ENCODE measurements at regions not wholly inside any gene's neighbourhood (a gene's known extent, or its start where the extent isn't known, plus 50 kb on each side); places are given as distances from the start of the nearest gene placed in this dataset.

DNA sequence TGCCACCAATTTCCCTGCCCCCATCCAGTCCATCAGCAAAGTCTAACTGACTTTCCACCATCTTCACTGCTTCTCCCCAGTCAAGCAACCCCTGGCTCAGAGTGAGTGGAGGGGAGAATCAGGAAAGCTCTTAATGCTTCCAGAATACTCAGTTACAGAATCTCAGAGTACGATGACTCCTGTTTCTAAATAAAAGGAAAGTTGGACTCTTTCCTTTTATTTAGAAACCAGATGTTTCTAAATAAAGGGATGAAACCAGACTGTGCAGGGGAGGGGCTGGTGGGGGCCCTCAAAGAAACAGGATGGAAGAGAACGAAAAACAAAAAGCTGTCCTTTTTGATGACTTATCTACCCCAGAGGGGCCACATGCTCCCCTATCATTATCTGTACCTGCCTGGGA, 85.2 kb upstream of the PPM1J start:
- Histone ChIP-seq H3K4me1 (no peaks in the 10 kb centered on the region), H3K27me3 (no peaks in the 10 kb centered on the region), H3K27ac (no peak overlapping the region), H3K9me3 (no peaks in the 10 kb centered on the region), H3K36me3 (no peaks in the 10 kb centered on the region), H3K4me3 (no peak overlapping the region)
- TF ChIP-seq POLR2A (IDR thresholded peaks at IDR 0.05) (no peak), POLR2AphosphoS5 (IDR thresholded peaks at IDR 0.05) (no peak)
- TF ChIP-seq, protein P1, sequence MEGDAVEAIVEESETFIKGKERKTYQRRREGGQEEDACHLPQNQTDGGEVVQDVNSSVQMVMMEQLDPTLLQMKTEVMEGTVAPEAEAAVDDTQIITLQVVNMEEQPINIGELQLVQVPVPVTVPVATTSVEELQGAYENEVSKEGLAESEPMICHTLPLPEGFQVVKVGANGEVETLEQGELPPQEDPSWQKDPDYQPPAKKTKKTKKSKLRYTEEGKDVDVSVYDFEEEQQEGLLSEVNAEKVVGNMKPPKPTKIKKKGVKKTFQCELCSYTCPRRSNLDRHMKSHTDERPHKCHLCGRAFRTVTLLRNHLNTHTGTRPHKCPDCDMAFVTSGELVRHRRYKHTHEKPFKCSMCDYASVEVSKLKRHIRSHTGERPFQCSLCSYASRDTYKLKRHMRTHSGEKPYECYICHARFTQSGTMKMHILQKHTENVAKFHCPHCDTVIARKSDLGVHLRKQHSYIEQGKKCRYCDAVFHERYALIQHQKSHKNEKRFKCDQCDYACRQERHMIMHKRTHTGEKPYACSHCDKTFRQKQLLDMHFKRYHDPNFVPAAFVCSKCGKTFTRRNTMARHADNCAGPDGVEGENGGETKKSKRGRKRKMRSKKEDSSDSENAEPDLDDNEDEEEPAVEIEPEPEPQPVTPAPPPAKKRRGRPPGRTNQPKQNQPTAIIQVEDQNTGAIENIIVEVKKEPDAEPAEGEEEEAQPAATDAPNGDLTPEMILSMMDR (IDR thresholded peaks at IDR 0.05): no peak
- no peak for DNase-seq (ENCODE audit: low spot score in 2 of 2)
- intact Hi-C loops (cut with DNase I; ENCODE audit: low total_unique reads): no loop called here

- Histone ChIP-seq H3K27ac (no peak overlapping the region), H3K9me3 (no peaks in the 10 kb centered on the region), H3K4me1 (no peaks in the 10 kb centered on the region), H3K27me3 (no peaks in the 10 kb centered on the region), H3K36me3 (no peaks in the 10 kb centered on the region), H3K4me3 (no peak overlapping the region)
- DNase-seq (ENCODE audit: low spot score in 2 of 2): no peak
- TF ChIP-seq POLR2A (IDR thresholded peaks at IDR 0.05): no peak
- TF ChIP-seq, protein P1 (IDR thresholded peaks at IDR 0.05): no peak
- no peak for TF ChIP-seq POLR2AphosphoS5 (IDR thresholded peaks at IDR 0.05)
- intact Hi-C loops (cut with DNase I; ENCODE audit: low total_unique reads): no loop called here
Observed at GRCh38 chr1:112798292-112798691, 83.2 kb upstream of the PPM1J start.

GRCh38 chr1:112797224-112797623, 82.1 kb upstream of the PPM1J start:
- Histone ChIP-seq H3K9me3 (no peaks in the 10 kb centered on the region), H3K36me3 (no peaks in the 10 kb centered on the region), H3K27me3 (no peaks in the 10 kb centered on the region), H3K27ac (no peak overlapping the region), H3K4me3 (no peak overlapping the region), H3K4me1 (no peaks in the 10 kb centered on the region)
- DNase-seq (ENCODE audit: low spot score in 2 of 2): no peak
- TF ChIP-seq, protein P1 (IDR thresholded peaks at IDR 0.05): no peak
- TF ChIP-seq POLR2AphosphoS5 (IDR thresholded peaks at IDR 0.05) (no peak), POLR2A (IDR thresholded peaks at IDR 0.05) (no peak)
- intact Hi-C loops (cut with DNase I; ENCODE audit: low total_unique reads): no loop called here

DNA sequence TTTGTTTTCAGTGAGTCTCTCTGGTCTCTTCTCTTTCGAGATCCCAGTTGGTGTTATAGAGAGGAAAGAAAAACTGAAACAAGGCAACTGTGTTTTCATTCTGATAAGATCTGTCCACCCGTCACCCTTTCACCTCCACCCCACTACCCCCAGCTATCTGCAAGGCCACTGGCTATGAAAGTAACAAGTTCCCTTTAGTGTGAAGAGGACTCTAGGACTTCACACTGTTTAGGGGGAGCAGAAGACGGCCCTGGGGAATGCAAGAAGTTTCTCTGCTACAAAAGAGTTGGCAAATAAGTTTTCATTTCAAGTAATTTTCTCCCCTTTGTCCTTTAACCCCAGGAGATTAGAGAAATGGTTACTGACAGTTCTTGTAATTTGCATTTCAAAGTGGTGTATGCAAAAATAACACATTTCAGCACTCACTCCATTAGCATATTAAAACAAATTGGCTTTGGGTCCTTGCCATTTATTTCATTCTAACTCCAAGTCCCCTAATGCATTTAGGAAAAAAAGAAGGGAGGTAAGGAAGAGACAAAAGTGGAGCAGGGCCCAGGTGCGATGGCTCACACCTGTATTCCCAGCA, 79.6 kb upstream of the PPM1J start:
- TF ChIP-seq POLR2A (IDR thresholded peaks at IDR 0.05): no peak
- TF ChIP-seq, protein P1 (IDR thresholded peaks at IDR 0.05): no peak
- no peak for TF ChIP-seq POLR2AphosphoS5 (IDR thresholded peaks at IDR 0.05)
- intact Hi-C loops (cut with DNase I; ENCODE audit: low total_unique reads): no loop called here
- no peaks in the 10 kb centered on the region for H3K4me1 ChIP-seq

DNA sequence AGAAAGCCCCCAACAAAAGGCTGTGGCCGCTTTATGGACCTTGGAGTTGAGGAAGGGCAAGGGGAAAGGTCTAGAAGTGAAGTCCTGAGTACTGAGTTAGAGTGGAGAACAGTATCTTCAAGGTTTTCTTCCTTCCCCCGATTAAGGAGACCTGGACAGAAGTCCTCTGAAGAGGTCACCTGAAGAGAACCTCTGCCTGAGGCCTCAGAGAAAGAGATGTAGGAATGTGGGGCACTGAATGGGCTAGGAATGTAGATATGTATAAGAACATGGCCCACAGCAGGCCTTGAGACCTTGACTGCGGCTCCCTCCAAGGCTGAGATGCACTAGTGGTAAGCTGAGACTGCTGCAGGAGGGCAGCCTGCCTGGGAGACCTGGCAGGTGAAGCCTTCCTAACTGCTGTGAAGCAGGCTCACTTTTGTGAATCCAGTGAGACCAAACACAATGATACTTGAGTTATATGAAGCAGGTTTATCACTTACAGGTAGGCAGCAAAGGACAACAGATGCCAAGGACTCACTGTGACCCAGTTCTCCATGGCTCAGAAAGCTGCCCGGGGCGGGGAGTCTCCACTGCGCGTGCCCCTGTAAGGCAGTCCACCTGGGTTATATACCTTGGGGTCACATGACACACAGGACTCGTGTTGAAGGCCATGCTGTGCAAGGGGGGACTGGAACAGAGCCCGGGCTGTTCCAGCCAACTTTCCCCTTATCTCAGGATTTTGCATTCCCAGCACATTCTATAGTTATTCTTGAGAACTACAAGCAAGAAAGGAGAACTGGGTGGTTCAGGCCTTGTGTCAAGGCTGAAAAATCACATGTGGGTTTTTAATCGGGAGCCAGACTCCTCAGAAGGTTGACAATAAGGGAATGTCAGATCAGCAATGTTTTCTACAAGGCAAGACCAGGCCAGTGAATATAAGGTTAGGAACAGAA, 78.8 kb upstream of the PPM1J start:
- H3K27me3 ChIP-seq: no peaks in the 10 kb centered on the region
- no peaks in the 10 kb centered on the region for H3K36me3 ChIP-seq
- intact Hi-C loops (cut with DNase I; ENCODE audit: low total_unique reads): no loop called here
- TF ChIP-seq, protein P1 (IDR thresholded peaks at IDR 0.05): no peak
- no peak for TF ChIP-seq POLR2AphosphoS5 (IDR thresholded peaks at IDR 0.05)
- no peak for TF ChIP-seq POLR2A (IDR thresholded peaks at IDR 0.05)
- H3K4me1 ChIP-seq: no peaks in the 10 kb centered on the region
- DNase-seq (ENCODE audit: low spot score in 2 of 2): no peak
- H3K27ac ChIP-seq: no peak overlapping the region
- no peaks in the 10 kb centered on the region for H3K9me3 ChIP-seq
- no peak overlapping the region for H3K4me3 ChIP-seq

More for the DNA sequence above, 79.6 kb upstream of the PPM1J start:
- Histone ChIP-seq H3K36me3 (no peaks in the 10 kb centered on the region), H3K27ac (no peak overlapping the region), H3K27me3 (no peaks in the 10 kb centered on the region), H3K9me3 (no peaks in the 10 kb centered on the region), H3K4me3 (no peak overlapping the region)
- DNase-seq (ENCODE audit: low spot score in 2 of 2): no peak
